Esophagus muscularis mucosa (tissue), 4 donors: ENCODE measurements at regions not wholly inside any gene's neighbourhood (a gene's known extent, or its start where the extent isn't known, plus 50 kb on each side); places are given as distances from the start of the nearest gene placed in this dataset.

Source experiments
- DNase-seq: peaks from one replicate; pipeline ENCODE4 v3.0.0-alpha.2; 2017; ENCODE audit errors: extremely low spot score
- H3K27ac ChIP-seq, 4 donors: fragments of 200-600 bp; sonication (generic); replicated peaks in 1 of 4; 1 replicate in 3 of 4; 2 replicates in 1 of 4; pipeline ENCODE4 v1.5.1; 2016 to 2019; ENCODE audit warnings: mild to moderate bottlenecking in 1 of 4
- H3K27me3 ChIP-seq, 4 donors: fragments of 200-600 bp; sonication (generic); one replicate each; pipeline versions ENCODE4 v1.5.1 to v1.6.0; 2016 to 2019
- H3K36me3 ChIP-seq, 4 donors: fragments of 200-600 bp; sonication (generic); one replicate each; pipeline ENCODE4 v1.5.1; 2016 to 2019
- H3K4me1 ChIP-seq, 4 donors: fragments of 200-600 bp; sonication (generic); one replicate each; pipeline ENCODE4 v1.5.1; 2016 to 2019
- H3K4me3 ChIP-seq, 4 donors: fragments of 200-600 bp; sonication (generic); 1 replicate in 2 of 4; 2 replicates in 2 of 4; pipeline ENCODE4 v1.5.1; 2016 to 2019; ENCODE audit warnings: mild to moderate bottlenecking in 4 of 4, moderate library complexity in 1 of 4
- H3K9me3 ChIP-seq, 4 donors: fragments of 200-600 bp; sonication (generic); 1 replicate in 3 of 4; 2 replicates in 1 of 4; pipeline ENCODE4 v1.5.1; 2016 to 2019
- CTCF ChIP-seq, 3 experiments: fragments of 200-600 bp in 2 of 3; fragments of 450-650 bp in 1 of 3; sonication (generic) in 2 of 3; IDR thresholded peaks; one replicate each; pipeline ENCODE4 v1.5.1; 2017 to 2019; ENCODE audit warnings: antibody characterized with exemption in 3 of 3, mild to moderate bottlenecking in 2 of 3, moderate library complexity in 1 of 3
- EP300 ChIP-seq: sonication (generic); formaldehyde crosslinking; IDR thresholded peaks from one replicate; pipeline ENCODE4 v1.6.1; 2017; ENCODE audit warnings: antibody characterized with exemption
- POLR2A ChIP-seq: fragments of 450-650 bp; IDR thresholded peaks from one replicate; pipeline ENCODE4 v1.6.1; 2017; ENCODE audit warnings: antibody characterized with exemption, moderate library complexity, mild to moderate bottlenecking, low read depth
- POLR2AphosphoS5 ChIP-seq, 2 donors: sonication (generic); formaldehyde crosslinking; IDR thresholded peaks; one replicate each; pipeline ENCODE4 v1.6.1; 2017; ENCODE audit warnings: antibody characterized with exemption in 2 of 2
- WGBS: methylation state at CpG from one replicate; pipeline ENCODE4 v1.1.5; 2018; 5-methylcytosine and 5-hydroxymethylcytosine counted together
- intact Hi-C: fragments of 100-400 bp; cut with DNase I; formaldehyde crosslinking; loops from one replicate; pipeline ENCODE4 v1.15.1; 2023

DNA sequence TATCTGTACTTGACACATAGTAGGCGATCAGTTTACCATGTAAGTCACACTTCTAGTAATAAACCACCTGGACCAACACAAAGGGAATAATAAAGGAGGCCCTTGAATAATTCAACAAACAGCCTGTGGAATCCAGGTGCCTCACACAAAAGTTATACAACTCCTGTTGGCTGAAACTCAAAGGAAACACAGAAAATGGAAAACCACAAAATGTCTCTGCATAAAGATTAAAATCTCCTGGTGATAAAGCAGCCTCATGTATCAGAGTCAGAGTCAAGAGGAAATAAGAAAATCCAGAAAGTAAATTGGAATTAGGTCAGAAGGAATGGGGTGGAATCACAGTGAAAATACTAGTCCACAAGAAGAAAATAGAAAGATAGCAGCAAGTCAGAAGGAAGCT, 592.5 kb downstream of the NPHP4 start:
- no peak overlapping the region for H3K27ac ChIP-seq
- peaks cover 0 to 11% (median 8%) of the 10 kb centered on the region in 4 donors for H3K9me3 ChIP-seq
- intact Hi-C loops: no loop called here
- 58% methylated on average over 1 of the region's 1 CpG for WGBS
- H3K36me3 ChIP-seq: no peaks in the 10 kb centered on the region
- H3K4me1 ChIP-seq: no peaks in the 10 kb centered on the region
- H3K27me3 ChIP-seq: peaks cover 0 to 35% (median 0%) of the 10 kb centered on the region in 4 donors
- no peak for TF ChIP-seq POLR2AphosphoS5 (IDR thresholded peaks at IDR 0.05)
- no peak for TF ChIP-seq EP300
- no peak for TF ChIP-seq POLR2A
- no peak for TF ChIP-seq CTCF (IDR thresholded peaks at IDR 0.05)
- H3K4me3 ChIP-seq: no peak overlapping the region
- DNase-seq: no peak

- H3K4me1 ChIP-seq: no peaks in the 10 kb centered on the region
- H3K4me3 ChIP-seq: no peak overlapping the region
- intact Hi-C loops: no loop called here
- no peaks in the 10 kb centered on the region for H3K36me3 ChIP-seq
- no peak overlapping the region for H3K27ac ChIP-seq
- no peak for DNase-seq
- WGBS: 78% methylated on average over 3 of the region's 3 CpGs
- peaks cover 0 to 42% (median 0%) of the 10 kb centered on the region in 4 donors for H3K27me3 ChIP-seq
- H3K9me3 ChIP-seq: peaks cover 0 to 11% (median 8%) of the 10 kb centered on the region in 4 donors
- TF ChIP-seq EP300: no peak
- no peak for TF ChIP-seq POLR2A
- no peak for TF ChIP-seq CTCF (IDR thresholded peaks at IDR 0.05)
- TF ChIP-seq POLR2AphosphoS5 (IDR thresholded peaks at IDR 0.05): no peak
These were observed 595.6 kb downstream of the NPHP4 start for GRCh38 chr1:5396593-5396992.

GRCh38 chr1:5394111-5394510, 598.1 kb downstream of the NPHP4 start:
- WGBS: 75% methylated on average over 6 of the region's 6 CpGs
- Histone ChIP-seq H3K9me3 (peaks cover 0 to 11% (median 8%) of the 10 kb centered on the region in 4 donors), H3K36me3 (no peaks in the 10 kb centered on the region), H3K4me1 (no peaks in the 10 kb centered on the region), H3K4me3 (no peak overlapping the region), H3K27ac (no peak overlapping the region), H3K27me3 (peaks cover 0 to 67% (median 4%) of the 10 kb centered on the region in 4 donors)
- intact Hi-C loops: no loop called here
- TF ChIP-seq POLR2AphosphoS5 (IDR thresholded peaks at IDR 0.05): no peak
- no peak for TF ChIP-seq CTCF (IDR thresholded peaks at IDR 0.05)
- no peak for TF ChIP-seq POLR2A
- TF ChIP-seq EP300: no peak
- DNase-seq: no peak

DNA sequence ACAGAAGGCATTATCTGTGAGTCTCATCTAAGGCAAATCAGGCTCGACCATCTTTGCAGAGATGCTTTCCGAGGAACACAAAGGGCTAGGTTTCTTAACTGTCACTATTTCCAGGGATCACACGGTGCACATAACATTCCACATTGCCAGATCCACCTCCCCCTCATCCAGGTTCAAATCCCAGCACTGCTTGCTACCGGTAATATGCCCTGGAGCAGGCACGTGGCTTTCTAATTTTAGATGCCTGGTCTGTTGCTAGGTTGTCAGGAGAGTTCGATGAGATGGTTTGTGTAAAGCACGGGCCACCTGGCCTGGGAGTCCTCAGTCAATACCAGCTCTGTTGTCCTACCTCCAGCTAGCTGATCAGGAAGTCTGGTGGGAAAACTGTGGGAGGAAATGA, 598.6 kb downstream of the NPHP4 start:
- H3K4me1 ChIP-seq: no peaks in the 10 kb centered on the region
- no peaks in the 10 kb centered on the region for H3K36me3 ChIP-seq
- DNase-seq: no peak
- 76% methylated on average over 6 of the region's 7 CpGs for WGBS
- intact Hi-C loops: no loop called here
- H3K4me3 ChIP-seq: no peak overlapping the region
- peaks cover 0 to 11% (median 8%) of the 10 kb centered on the region in 4 donors for H3K9me3 ChIP-seq
- TF ChIP-seq CTCF (IDR thresholded peaks at IDR 0.05) (no peak), POLR2A (no peak), POLR2AphosphoS5 (IDR thresholded peaks at IDR 0.05) (no peak), EP300 (no peak)
- H3K27me3 ChIP-seq: peaks cover 0 to 72% (median 6%) of the 10 kb centered on the region in 4 donors
- no peak overlapping the region for H3K27ac ChIP-seq

DNA sequence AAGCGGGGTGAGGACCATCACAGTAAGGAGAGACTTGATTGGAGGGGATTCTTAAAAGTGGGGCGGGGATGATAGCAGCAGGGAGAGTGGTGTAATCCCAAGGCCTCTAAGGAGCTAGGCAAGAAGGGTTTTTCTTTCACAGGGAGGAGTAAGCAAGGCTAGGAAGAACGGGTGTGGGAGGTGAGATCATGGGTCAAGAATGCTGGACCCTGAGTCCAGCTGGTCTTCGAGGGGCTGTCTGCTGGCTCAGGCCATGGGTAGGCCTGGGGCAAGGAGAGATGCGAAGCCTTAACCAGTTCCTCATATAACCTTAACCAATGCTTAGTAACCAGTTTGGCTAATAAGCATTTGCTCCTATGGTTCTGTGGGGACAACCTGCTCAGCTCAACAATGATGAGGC, 599.1 kb downstream of the NPHP4 start:
- H3K27me3 ChIP-seq: peaks cover 0 to 76% (median 9%) of the 10 kb centered on the region in 4 donors
- TF ChIP-seq EP300 (no peak), POLR2AphosphoS5 (IDR thresholded peaks at IDR 0.05) (no peak), POLR2A (no peak), CTCF (IDR thresholded peaks at IDR 0.05) (no peak)
- no peak overlapping the region for H3K27ac ChIP-seq
- H3K9me3 ChIP-seq: peaks cover 0 to 11% (median 8%) of the 10 kb centered on the region in 4 donors
- no peak overlapping the region for H3K4me3 ChIP-seq
- no peaks in the 10 kb centered on the region for H3K4me1 ChIP-seq
- intact Hi-C loops: no loop called here
- DNase-seq: no peak
- WGBS: 68% methylated on average over 5 of the region's 5 CpGs
- no peaks in the 10 kb centered on the region for H3K36me3 ChIP-seq
